ENCODE measurements at regions not wholly inside any gene's neighbourhood (a gene's known extent, or its start where the extent isn't known, plus 50 kb on each side); places are given as distances from the start of the nearest gene placed in this dataset.
"Not testable (repeated sequence)": the region's sequence is repeated elsewhere in the genome, so short reads cannot be mapped to it uniquely, and the experiment has no call there.

DNA sequence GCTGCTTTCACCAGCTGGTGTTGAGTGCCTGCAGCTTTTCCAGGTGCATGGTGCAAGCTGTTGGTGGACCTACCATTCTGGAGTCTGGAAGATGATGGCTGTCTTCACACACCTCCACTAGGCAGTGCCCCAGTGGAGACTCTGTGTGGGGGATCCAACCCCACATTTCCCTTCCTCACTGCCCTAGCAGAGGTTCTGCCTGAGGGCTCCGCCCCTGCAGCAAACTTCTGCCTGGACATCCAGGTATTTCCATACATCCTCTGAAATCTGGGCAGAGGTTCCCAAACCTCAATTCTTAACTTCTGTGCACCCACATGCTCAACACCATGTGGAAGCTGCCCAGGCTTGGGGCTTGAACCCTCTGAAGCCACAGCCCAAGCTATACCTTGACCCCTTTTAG is 172.4 kb downstream of the PHF2 start:
- in situ Hi-C loops (cut with HindIII; ENCODE audit: low sequenced_read_pairs): not testable (repeated sequence)

DNA sequence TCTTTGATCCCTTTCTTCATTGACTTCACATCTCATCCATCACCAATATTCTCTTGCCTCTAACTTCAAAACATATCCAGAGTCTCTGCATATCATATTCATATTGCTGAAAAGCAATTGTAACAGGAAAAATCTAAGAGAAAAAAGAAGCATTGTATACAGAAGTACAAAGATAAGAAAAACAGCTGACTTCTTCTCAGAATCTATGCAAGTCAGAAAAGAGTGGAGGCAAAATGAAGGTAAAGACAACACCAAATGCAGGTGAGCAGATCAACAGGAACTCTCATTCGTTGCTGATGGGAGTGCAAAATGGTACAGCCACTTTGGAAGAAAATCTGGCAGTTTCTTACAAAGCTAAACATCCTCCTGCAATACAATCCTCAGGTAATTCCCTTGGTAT is 155.6 kb downstream of the PHF2 start:
- in situ Hi-C loops (cut with HindIII; ENCODE audit: low sequenced_read_pairs): no loop called here

DNA sequence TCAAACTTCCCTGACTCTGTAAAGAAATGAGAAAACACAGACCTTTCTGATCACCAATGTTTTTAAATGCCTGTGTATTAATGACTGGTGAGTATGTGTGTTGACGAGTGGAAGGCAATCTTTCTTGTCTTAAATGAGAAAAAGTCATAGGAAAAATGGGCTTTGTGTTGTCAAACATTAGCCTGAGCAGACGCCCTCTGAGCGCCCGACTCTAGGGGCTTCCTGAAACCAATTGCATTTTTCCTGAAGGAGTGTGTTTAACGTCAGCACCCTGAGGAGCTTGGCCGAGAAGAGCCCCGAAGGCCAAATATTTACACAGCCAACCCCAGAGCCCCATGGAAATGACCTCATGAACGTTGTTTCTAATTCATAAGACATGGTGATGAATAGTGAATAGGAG is 154.3 kb downstream of the PHF2 start:
- in situ Hi-C loops (cut with HindIII; ENCODE audit: low sequenced_read_pairs): no loop called here

DNA sequence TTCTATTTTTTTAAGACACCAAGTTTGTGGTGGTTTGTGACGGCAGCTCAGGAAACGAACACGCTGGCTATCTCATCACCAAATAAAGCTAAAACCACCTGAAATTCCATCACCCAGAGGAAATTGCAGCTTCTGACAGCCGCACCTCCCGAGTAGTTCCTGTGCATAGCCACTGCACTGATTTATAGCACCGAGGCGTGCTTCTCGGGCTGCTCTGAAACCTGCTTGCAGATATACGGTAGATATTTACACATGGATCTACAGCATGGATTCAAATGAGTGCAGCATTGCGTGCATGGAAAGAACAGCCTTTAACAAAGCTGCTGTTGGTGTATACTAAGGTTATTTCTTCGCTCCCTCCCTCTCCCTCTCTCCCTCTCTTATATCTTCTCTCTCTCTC is 153.8 kb downstream of the PHF2 start:
- in situ Hi-C loops (cut with HindIII; ENCODE audit: low sequenced_read_pairs): no loop called here
